H9 (cell line): ENCODE measurements at regions not wholly inside any gene's neighbourhood (a gene's known extent, or its start where the extent isn't known, plus 50 kb on each side); places are given as distances from the start of the nearest gene placed in this dataset.

Experiments used
- DNase-seq: peaks from one replicate; pipeline ENCODE4 v3.0.0-alpha.2; 2017
- H2AFZ ChIP-seq: one replicate; pipeline ENCODE4 v1.6.1; 2013; ENCODE audit warnings: mild to moderate bottlenecking, low read length, control low read depth, moderate library complexity
- H2AK5ac ChIP-seq: 2 replicates; pipeline ENCODE4 v1.6.1; 2013; ENCODE audit warnings: low read length, control low read depth, mixed read lengths; ENCODE audit not compliant: insufficient read length
- H2BK120ac ChIP-seq: one replicate; pipeline ENCODE4 v1.6.1; 2013; ENCODE audit warnings: low read depth, mild to moderate bottlenecking, low read length, control low read depth, inconsistent platforms; ENCODE audit not compliant: poor library complexity, severe bottlenecking
- H2BK12ac ChIP-seq: 2 replicates; pipeline ENCODE4 v1.6.1; 2013; ENCODE audit warnings: low read length, control low read depth, mixed read lengths, low read depth; ENCODE audit not compliant: insufficient read length
- H2BK15ac ChIP-seq: 2 replicates; pipeline ENCODE4 v1.6.1; 2013; ENCODE audit warnings: low read depth, low read length, control low read depth
- H2BK20ac ChIP-seq: one replicate; pipeline ENCODE4 v1.6.1; 2013; ENCODE audit warnings: low read depth, mild to moderate bottlenecking, low read length, control low read depth, inconsistent platforms; ENCODE audit not compliant: poor library complexity, severe bottlenecking
- H2BK5ac ChIP-seq: 2 replicates; pipeline ENCODE4 v1.6.1; 2013; ENCODE audit warnings: low read length, control low read depth, mixed read lengths; ENCODE audit not compliant: insufficient read length
- H3K14ac ChIP-seq: 2 replicates; pipeline ENCODE4 v1.6.1; 2013; ENCODE audit warnings: low read length, control low read depth; ENCODE audit not compliant: insufficient read depth
- H3K18ac ChIP-seq: 2 replicates; pipeline ENCODE4 v1.6.1; 2013; ENCODE audit warnings: low read depth, mild to moderate bottlenecking, mixed read lengths, low read length, control low read depth; ENCODE audit not compliant: insufficient read length
- H3K23ac ChIP-seq: 2 replicates; pipeline ENCODE4 v1.6.1; 2013; ENCODE audit warnings: low read length, control low read depth, mixed read lengths, low read depth; ENCODE audit not compliant: insufficient read length
- H3K23me2 ChIP-seq: 2 replicates; pipeline ENCODE4 v1.6.1; 2013; ENCODE audit warnings: low read depth, mild to moderate bottlenecking, mixed read lengths, low read length, control low read depth; ENCODE audit not compliant: insufficient read length, poor library complexity, severe bottlenecking
- H3K27ac ChIP-seq: 2 replicates; pipeline ENCODE4 v1.5.1; 2013; ENCODE audit warnings: low read length, control low read depth, mixed read lengths, low read depth; ENCODE audit not compliant: insufficient read length
- H3K27me3 ChIP-seq: 2 replicates; pipeline ENCODE4 v1.6.1; 2013; ENCODE audit warnings: low read length, control low read depth, inconsistent platforms; ENCODE audit not compliant: insufficient read depth
- H3K4ac ChIP-seq: 2 replicates; pipeline ENCODE4 v1.6.1; 2013; ENCODE audit warnings: low read depth, mild to moderate bottlenecking, control low read depth, inconsistent platforms, low read length, moderate library complexity
- H3K4me1 ChIP-seq: 2 replicates; pipeline ENCODE4 v1.6.1; 2013; ENCODE audit warnings: low read length, control low read depth, inconsistent platforms; ENCODE audit not compliant: insufficient read depth
- H3K4me2 ChIP-seq: 2 replicates; pipeline ENCODE4 v1.6.1; 2013; ENCODE audit warnings: low read length, control low read depth, mixed read lengths; ENCODE audit not compliant: insufficient read length, insufficient read depth
- H3K56ac ChIP-seq: 2 replicates; pipeline ENCODE4 v1.6.1; 2013; ENCODE audit warnings: low read depth, mild to moderate bottlenecking, mixed read lengths, low read length, control low read depth; ENCODE audit not compliant: insufficient read length
- H3K79me1 ChIP-seq: 2 replicates; pipeline ENCODE4 v1.6.1; 2013; ENCODE audit warnings: low read depth, mild to moderate bottlenecking, moderate library complexity, low read length, control low read depth, inconsistent platforms; ENCODE audit not compliant: insufficient read depth, poor library complexity, severe bottlenecking
- H3K79me2 ChIP-seq: 2 replicates; pipeline ENCODE4 v1.6.1; 2013; ENCODE audit warnings: low read length, control low read depth, inconsistent platforms; ENCODE audit not compliant: insufficient read depth
- H3K9ac ChIP-seq: 2 replicates; pipeline ENCODE4 v1.6.1; 2013; ENCODE audit warnings: low read length, control low read depth, mixed read lengths; ENCODE audit not compliant: insufficient read length; ENCODE audit errors: extremely low read depth
- H3K9me3 ChIP-seq: one replicate; pipeline ENCODE4 v1.6.1; 2013; ENCODE audit warnings: low read depth, low read length, inconsistent platforms; ENCODE audit not compliant: control insufficient read depth
- H3T11ph ChIP-seq: one replicate; pipeline ENCODE4 v1.6.1; 2013; ENCODE audit warnings: mild to moderate bottlenecking, low read length, control low read depth, inconsistent platforms
- H4K20me1 ChIP-seq: one replicate; pipeline ENCODE4 v1.6.1; 2013; ENCODE audit not compliant: control insufficient read depth, insufficient read length, insufficient read depth
- H4K5ac ChIP-seq: 2 replicates; pipeline ENCODE4 v1.6.1; 2013; ENCODE audit warnings: low read depth, mild to moderate bottlenecking, mixed read lengths, low read length, control low read depth; ENCODE audit not compliant: insufficient read length
- H4K8ac ChIP-seq: replicated peaks from 2 replicates; pipeline ENCODE4 v1.6.1; 2013; ENCODE audit warnings: low read length, control low read depth, mixed read lengths, low read depth; ENCODE audit not compliant: insufficient read length
- H4K91ac ChIP-seq: 2 replicates; pipeline ENCODE4 v1.6.1; 2013; ENCODE audit warnings: low read depth, mild to moderate bottlenecking, moderate library complexity, mixed read lengths, low read length, control low read depth; ENCODE audit not compliant: insufficient read length
- H3K27ac Mint-ChIP-seq, 3 experiments: 2 replicates in 2 of 3; 3 replicates in 1 of 3; pipeline ENCODE4 v1.8.0; 2020 to 2021; ENCODE audit warnings: mixed read lengths in 3 of 3, mild to moderate bottlenecking in 1 of 3, moderate library complexity in 1 of 3
- H3K27me3 Mint-ChIP-seq: 2 replicates; pipeline ENCODE4 v1.8.0; 2021; ENCODE audit warnings: low read depth, mild to moderate bottlenecking, moderate library complexity, mixed read lengths
- H3K36me3 Mint-ChIP-seq, 3 experiments: 2 replicates in 2 of 3; 3 replicates in 1 of 3; pipeline ENCODE4 v1.8.0; 2020 to 2021; ENCODE audit warnings: low read depth in 3 of 3, mixed read lengths in 3 of 3; ENCODE audit not compliant: insufficient read depth in 1 of 3
- H3K4me1 Mint-ChIP-seq, 2 experiments: 2 replicates each; pipeline ENCODE4 v1.8.0; 2020; ENCODE audit warnings: mixed read lengths in 2 of 2
- H3K4me3 Mint-ChIP-seq, 2 experiments: 2 replicates in 1 of 2; 3 replicates in 1 of 2; pipeline ENCODE4 v1.8.0; 2020 to 2021; ENCODE audit warnings: mild to moderate bottlenecking in 2 of 2, mixed read lengths in 2 of 2, moderate library complexity in 1 of 2
- H3K9me3 Mint-ChIP-seq, 2 experiments: 2 replicates in 1 of 2; 3 replicates in 1 of 2; pipeline ENCODE4 v1.8.0; 2020; ENCODE audit warnings: mild to moderate bottlenecking in 2 of 2, mixed read lengths in 2 of 2, moderate library complexity in 1 of 2
- CTCF ChIP-seq: fragments of 200-600 bp; sonication (generic); conservative IDR thresholded peaks from 3 replicates; pipeline ENCODE4 v1.8.0; 2021; ENCODE audit warnings: antibody characterized with exemption, mild to moderate bottlenecking
- WGBS: extraction: QIAGEN DNeasy Blood & Tissue Kit; methylation state at CpG from one replicate; pipeline ENCODE4 v1.1.7; 2013; ENCODE audit warnings: missing lambda C conversion rate, low lambda C conversion rate, mixed read lengths; ENCODE audit not compliant: insufficient read length; ENCODE audit errors: extremely low coverage; 5-methylcytosine and 5-hydroxymethylcytosine counted together

GRCh38 chr11:104658177-104658576 lies 240.1 kb downstream of the CASP12 start:
- H4K20me1 ChIP-seq, result no peaks in the 10 kb centered on the region
- no peak overlapping the region for H4K91ac ChIP-seq
- H2AFZ ChIP-seq, result no peak overlapping the region
- H3K4ac ChIP-seq, result no peak overlapping the region
- H3T11ph ChIP-seq, result no peak overlapping the region
- H3K9ac ChIP-seq, result no peak overlapping the region
- H3K27ac ChIP-seq, result no peak overlapping the region
- no peak overlapping the region for H3K4me2 ChIP-seq
- no peak for TF ChIP-seq CTCF
- H3K4me1 Mint-ChIP-seq, result peaks cover 6 to 7% of the 10 kb centered on the region in 2 experiments
- no peaks in the 10 kb centered on the region for H3K4me1 ChIP-seq
- no peaks in the 10 kb centered on the region for H3K27me3 Mint-ChIP-seq
- no peak overlapping the region for H3K23ac ChIP-seq
- H3K23me2 ChIP-seq, result no peaks in the 10 kb centered on the region
- no peak overlapping the region for H4K5ac ChIP-seq
- H3K27me3 ChIP-seq, result no peaks in the 10 kb centered on the region
- no peak overlapping the region for H2BK120ac ChIP-seq
- H2BK20ac ChIP-seq, result no peak overlapping the region
- H3K9me3 ChIP-seq, result no peaks in the 10 kb centered on the region
- H3K56ac ChIP-seq, result no peak overlapping the region
- no peak overlapping the region; a peak in 1 of 7 replicates for H3K27ac Mint-ChIP-seq
- H2AK5ac ChIP-seq, result no peak overlapping the region
- H3K14ac ChIP-seq, result no peak overlapping the region; the same call in 1 of the 2 replicates
- H3K79me1 ChIP-seq, result no peaks in the 10 kb centered on the region
- H3K36me3 Mint-ChIP-seq, result peaks cover 0 to 7% (median 4%) of the 10 kb centered on the region in 3 experiments; a peak in 3 of 7 replicates
- no CpG with 5 or more reads among the region's 3 CpGs for WGBS
- peaks cover 0 to 5% of the 10 kb centered on the region in 2 experiments; a peak in 1 of 5 replicates for H3K9me3 Mint-ChIP-seq
- H2BK15ac ChIP-seq, result no peak overlapping the region
- H4K8ac ChIP-seq, result no peak overlapping the region
- H2BK5ac ChIP-seq, result no peak overlapping the region
- H3K4me3 Mint-ChIP-seq, result no peak overlapping the region
- H3K79me2 ChIP-seq, result no peaks in the 10 kb centered on the region
- no peak for DNase-seq
- no peak overlapping the region for H3K18ac ChIP-seq
- no peak overlapping the region for H2BK12ac ChIP-seq
